ENCODE measurements at regions not wholly inside any gene's neighbourhood (a gene's known extent, or its start where the extent isn't known, plus 50 kb on each side); places are given as distances from the start of the nearest gene placed in this dataset.

DNA sequence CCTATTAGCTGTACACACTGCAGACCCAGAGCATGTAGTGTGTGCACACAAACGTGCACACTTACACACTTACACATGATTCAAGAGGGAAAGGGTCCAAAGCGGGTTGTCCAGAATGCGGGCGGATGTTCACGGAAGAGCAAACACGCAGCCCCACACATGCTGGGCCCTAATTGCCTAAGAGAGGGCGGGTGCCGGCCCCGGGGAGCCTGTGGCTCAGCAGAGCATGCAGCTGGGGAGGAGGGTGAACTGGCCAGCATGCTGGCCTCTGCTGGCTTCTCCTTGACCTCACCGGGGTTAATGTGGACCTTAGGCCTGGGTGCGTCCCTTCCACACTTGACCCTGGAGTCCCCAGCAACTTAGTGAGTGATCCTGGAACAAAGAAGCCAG lies 816.3 kb downstream of the BRD1 start:
- no peak for DNase-seq

DNA sequence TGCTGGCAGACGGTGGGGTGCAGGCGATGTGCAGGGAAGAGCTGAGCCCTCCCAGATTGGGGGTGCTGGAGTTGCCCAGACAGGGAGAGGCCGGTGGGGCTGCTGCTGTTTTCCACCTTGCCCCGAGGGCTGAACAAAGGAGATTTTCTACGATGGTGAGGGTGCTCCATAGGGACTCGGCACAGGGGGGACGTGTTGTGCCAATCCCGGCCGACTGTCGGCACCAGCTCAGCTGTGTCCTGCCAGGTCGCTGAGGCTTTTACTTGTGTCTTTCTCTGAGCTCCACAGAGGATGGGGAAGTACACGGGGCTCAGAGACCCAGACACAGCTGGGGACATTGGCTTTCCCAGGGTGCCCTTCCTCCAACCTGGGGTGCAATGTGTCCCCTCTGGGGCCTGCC lies 816.8 kb downstream of the BRD1 start:
- Histone ChIP-seq H3K36me3 (ENCODE audit: control insufficient read depth, insufficient read depth, low read length) (no peaks in the 10 kb centered on the region), H3K27ac (ENCODE audit: insufficient read depth, low read length, poor library complexity, severe bottlenecking) (no peak overlapping the region), H3K27me3 (replicated peaks; ENCODE audit: control insufficient read depth, insufficient read depth, low read length, poor library complexity, severe bottlenecking) (no peaks in the 10 kb centered on the region), H3K4me3 (ENCODE audit: insufficient read depth, low read depth, low read length, poor library complexity, severe bottlenecking) (no peak overlapping the region), H3K9me3 (ENCODE audit: control insufficient read depth, low read length) (no peaks in the 10 kb centered on the region), H3K4me1 (ENCODE audit: control insufficient read depth, insufficient read depth, low read length, poor library complexity, severe bottlenecking) (no peaks in the 10 kb centered on the region)
- DNase-seq = no peak

More for the DNA sequence above, 816.3 kb downstream of the BRD1 start:
- H3K4me1 ChIP-seq (ENCODE audit: control insufficient read depth, insufficient read depth, low read length, poor library complexity, severe bottlenecking) = no peaks in the 10 kb centered on the region
- H3K36me3 ChIP-seq (ENCODE audit: control insufficient read depth, insufficient read depth, low read length) = no peaks in the 10 kb centered on the region
- H3K9me3 ChIP-seq (ENCODE audit: control insufficient read depth, low read length) = no peaks in the 10 kb centered on the region
- H3K4me3 ChIP-seq (ENCODE audit: insufficient read depth, low read depth, low read length, poor library complexity, severe bottlenecking) = no peak overlapping the region
- no peaks in the 10 kb centered on the region for H3K27me3 ChIP-seq (replicated peaks; ENCODE audit: control insufficient read depth, insufficient read depth, low read length, poor library complexity, severe bottlenecking)
- H3K27ac ChIP-seq (ENCODE audit: insufficient read depth, low read length, poor library complexity, severe bottlenecking) = no peak overlapping the region

DNA sequence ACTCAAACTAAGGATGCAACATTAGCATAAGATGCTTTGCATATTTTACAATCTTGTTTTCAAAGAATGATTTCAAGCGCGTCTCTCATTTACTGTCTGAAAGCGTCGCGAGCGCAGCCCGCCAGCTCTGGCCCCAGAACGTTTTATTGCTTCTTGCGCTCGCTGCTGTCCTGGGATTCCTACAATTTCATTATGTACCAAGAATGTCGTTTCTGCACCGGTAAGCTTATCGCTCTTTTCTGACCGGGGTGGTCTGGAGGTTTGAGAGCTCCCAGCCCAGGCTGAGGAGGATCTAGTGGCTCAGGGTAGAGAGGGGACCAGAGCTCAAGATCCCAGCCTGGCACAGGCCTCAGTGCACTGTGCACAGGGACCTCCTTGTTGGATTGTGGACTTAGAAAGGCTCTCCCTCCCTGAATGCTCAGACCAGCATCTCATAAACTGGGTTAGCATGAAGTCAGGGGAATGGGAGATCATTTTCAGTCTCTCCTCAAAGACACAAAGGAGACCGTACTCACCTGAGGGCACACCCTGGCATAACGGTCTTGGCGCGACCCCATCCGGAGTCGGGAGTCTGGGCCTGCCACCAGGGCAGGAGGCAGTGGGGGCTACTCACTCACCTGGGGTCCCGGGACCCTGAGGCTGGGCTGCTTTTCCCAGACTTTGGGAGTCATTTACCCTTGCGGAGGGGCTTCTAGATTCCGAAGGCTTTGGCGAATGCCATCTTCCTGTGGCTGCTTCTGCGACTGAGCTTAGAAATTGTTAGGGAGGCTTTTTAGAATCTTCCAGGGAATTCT lies 817.4 kb downstream of the BRD1 start:
- Histone ChIP-seq H3K9me3 (ENCODE audit: control insufficient read depth, low read length) (no peaks in the 10 kb centered on the region), H3K36me3 (ENCODE audit: control insufficient read depth, insufficient read depth, low read length) (no peaks in the 10 kb centered on the region), H3K4me3 (ENCODE audit: insufficient read depth, low read depth, low read length, poor library complexity, severe bottlenecking) (no peak overlapping the region), H3K4me1 (ENCODE audit: control insufficient read depth, insufficient read depth, low read length, poor library complexity, severe bottlenecking) (no peaks in the 10 kb centered on the region), H3K27me3 (replicated peaks; ENCODE audit: control insufficient read depth, insufficient read depth, low read length, poor library complexity, severe bottlenecking) (no peaks in the 10 kb centered on the region), H3K27ac (ENCODE audit: insufficient read depth, low read length, poor library complexity, severe bottlenecking) (no peak overlapping the region)
- no peak for DNase-seq

DNA sequence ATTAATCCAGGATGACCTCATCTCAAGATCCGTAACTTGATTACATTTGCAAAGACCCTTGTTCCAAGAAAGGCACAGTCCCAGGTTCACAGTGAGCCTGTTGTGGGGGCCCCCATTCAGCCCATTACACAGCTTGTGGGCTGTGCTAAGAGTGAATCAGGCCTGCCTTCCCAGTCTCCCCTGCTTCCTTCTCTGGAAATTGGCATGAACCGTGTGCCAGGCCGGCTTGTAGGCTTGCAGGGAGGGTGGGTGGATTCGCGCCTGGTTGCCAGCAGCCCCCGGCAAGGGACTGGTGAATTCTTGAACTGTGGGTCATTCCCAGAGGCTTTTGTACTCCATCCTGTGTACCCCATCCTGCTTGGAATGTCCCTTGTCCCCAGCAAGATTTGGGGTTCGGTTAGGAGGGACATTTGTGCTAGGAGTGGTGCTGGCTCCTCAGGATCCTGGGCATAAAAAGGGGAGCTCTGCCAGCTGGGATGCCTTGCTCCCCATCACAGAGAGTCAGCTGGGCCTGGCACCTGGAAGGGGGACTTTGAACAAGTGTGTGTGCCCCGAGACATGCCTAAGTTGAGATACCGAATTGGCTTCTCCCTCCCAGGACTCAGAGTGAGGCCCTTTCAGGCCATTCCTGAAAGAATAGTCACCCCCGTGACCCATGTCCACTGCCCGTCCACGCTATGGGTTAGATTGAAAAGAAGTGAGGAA lies 818.2 kb downstream of the BRD1 start:
- DNase-seq = no peak
- Histone ChIP-seq H3K27me3 (replicated peaks; ENCODE audit: control insufficient read depth, insufficient read depth, low read length, poor library complexity, severe bottlenecking) (no peaks in the 10 kb centered on the region), H3K9me3 (ENCODE audit: control insufficient read depth, low read length) (no peaks in the 10 kb centered on the region), H3K27ac (ENCODE audit: insufficient read depth, low read length, poor library complexity, severe bottlenecking) (no peak overlapping the region), H3K4me1 (ENCODE audit: control insufficient read depth, insufficient read depth, low read length, poor library complexity, severe bottlenecking) (no peaks in the 10 kb centered on the region), H3K36me3 (ENCODE audit: control insufficient read depth, insufficient read depth, low read length) (no peaks in the 10 kb centered on the region), H3K4me3 (ENCODE audit: insufficient read depth, low read depth, low read length, poor library complexity, severe bottlenecking) (no peak overlapping the region)

DNA sequence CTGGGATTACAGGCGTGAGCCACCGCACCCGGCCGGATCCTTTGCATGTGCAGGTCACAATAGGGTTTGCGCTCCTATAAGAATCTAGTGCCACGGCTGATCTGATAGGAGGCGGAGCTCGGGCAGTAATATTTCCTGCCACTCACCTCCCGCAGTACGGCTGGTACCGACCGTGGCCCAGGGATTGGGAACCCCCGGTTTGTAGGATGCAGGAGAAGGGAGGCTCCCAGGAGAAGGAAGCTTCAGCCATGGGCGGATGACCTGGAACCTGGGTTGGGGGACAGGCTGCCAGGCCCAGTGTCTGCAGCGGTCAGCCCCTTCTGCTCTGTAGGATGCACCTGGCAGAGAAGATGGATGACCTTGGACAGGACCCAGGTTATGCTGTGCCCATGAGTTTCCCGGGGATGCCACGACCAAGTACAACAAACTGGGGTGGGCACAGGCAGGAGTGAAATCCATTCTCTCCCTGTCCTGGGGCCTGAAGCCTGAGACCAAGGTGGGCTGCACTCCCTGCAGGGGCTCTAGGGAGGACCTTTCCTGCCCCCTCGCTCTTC lies 818.9 kb downstream of the BRD1 start:
- Histone ChIP-seq H3K36me3 (ENCODE audit: control insufficient read depth, insufficient read depth, low read length) (no peaks in the 10 kb centered on the region), H3K27me3 (replicated peaks; ENCODE audit: control insufficient read depth, insufficient read depth, low read length, poor library complexity, severe bottlenecking) (no peaks in the 10 kb centered on the region), H3K9me3 (ENCODE audit: control insufficient read depth, low read length) (no peaks in the 10 kb centered on the region), H3K4me3 (ENCODE audit: insufficient read depth, low read depth, low read length, poor library complexity, severe bottlenecking) (no peak overlapping the region), H3K27ac (ENCODE audit: insufficient read depth, low read length, poor library complexity, severe bottlenecking) (no peak overlapping the region), H3K4me1 (ENCODE audit: control insufficient read depth, insufficient read depth, low read length, poor library complexity, severe bottlenecking) (no peaks in the 10 kb centered on the region)
- no peak for DNase-seq

DNA sequence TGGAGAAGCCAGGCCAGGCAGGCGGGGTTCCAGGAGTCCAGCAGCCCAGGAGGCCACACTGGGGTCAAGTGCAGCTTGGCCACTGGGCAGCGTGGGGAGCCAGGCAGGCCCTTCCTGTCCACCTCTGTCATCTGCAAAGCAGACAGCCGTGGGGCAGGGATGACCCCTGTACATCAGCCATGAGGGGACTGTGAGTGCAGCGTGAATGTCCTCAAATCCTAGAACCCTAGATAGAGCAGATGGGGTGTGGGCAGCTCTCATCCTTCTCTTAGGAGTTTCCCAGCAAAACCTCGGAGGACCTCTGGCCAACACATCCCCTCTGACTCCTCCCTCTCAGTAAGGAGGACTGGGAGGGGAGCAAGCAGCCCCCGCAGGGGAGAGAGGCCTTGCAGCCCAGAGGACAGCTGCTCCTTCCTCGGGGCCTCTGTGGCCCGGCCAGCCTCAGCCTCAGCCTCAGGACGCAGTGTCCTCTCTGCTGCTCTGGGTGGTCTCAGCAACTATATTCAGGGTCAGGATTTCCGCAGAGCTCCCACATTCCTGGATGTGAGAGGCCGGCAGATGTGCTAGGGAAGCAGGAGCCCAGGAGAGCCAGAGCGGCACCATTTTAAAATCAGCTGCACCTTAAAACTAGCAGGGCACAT lies 820.5 kb downstream of the BRD1 start:
- DNase-seq = no peak
- Histone ChIP-seq H3K27ac (ENCODE audit: insufficient read depth, low read length, poor library complexity, severe bottlenecking) (no peak overlapping the region), H3K27me3 (replicated peaks; ENCODE audit: control insufficient read depth, insufficient read depth, low read length, poor library complexity, severe bottlenecking) (no peaks in the 10 kb centered on the region), H3K36me3 (ENCODE audit: control insufficient read depth, insufficient read depth, low read length) (no peaks in the 10 kb centered on the region), H3K4me1 (ENCODE audit: control insufficient read depth, insufficient read depth, low read length, poor library complexity, severe bottlenecking) (no peaks in the 10 kb centered on the region), H3K4me3 (ENCODE audit: insufficient read depth, low read depth, low read length, poor library complexity, severe bottlenecking) (no peak overlapping the region), H3K9me3 (ENCODE audit: control insufficient read depth, low read length) (no peaks in the 10 kb centered on the region)

DNA sequence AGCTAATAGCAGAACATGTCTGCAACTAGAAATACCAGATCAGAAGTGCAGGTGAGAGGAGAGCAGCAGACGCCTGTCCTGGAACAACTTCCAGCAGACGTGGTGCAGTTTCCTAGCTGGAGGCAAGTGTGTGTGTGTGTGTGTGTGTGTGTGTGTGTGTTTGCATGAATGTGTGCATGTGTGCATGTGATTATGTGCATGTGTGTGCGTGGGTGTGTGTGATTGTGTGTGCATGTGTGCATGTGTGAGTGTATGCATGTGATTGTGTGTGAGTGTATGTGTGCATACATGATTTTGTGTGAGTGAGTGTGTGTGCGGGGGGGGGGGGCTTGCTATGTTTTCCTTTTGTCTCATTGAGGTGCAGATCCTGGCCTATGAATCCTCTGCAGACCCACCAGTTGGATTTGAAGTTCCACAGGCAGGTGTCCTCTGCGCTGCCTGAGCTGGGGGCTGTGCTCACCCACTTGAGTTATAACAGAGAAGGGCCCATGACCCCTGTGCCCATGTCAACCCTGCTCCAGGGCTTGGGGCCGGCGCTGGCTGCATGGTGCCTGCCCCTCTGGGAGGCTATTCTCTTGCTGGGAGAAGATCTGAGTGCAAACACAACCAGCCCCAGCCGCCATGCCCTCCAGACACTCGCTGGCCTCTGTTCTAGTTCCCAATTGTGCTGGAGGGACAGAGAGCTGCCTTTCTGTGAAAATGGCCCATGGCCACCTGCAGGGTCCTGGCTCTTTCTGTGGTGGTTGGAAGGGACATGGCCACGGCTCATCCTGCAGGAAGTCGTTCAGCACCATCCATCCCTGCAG lies 821.3 kb downstream of the BRD1 start:
- Histone ChIP-seq H3K36me3 (ENCODE audit: control insufficient read depth, insufficient read depth, low read length) (no peaks in the 10 kb centered on the region), H3K9me3 (ENCODE audit: control insufficient read depth, low read length) (no peaks in the 10 kb centered on the region), H3K4me1 (ENCODE audit: control insufficient read depth, insufficient read depth, low read length, poor library complexity, severe bottlenecking) (no peaks in the 10 kb centered on the region), H3K27ac (ENCODE audit: insufficient read depth, low read length, poor library complexity, severe bottlenecking) (no peak overlapping the region), H3K27me3 (replicated peaks; ENCODE audit: control insufficient read depth, insufficient read depth, low read length, poor library complexity, severe bottlenecking) (no peaks in the 10 kb centered on the region), H3K4me3 (ENCODE audit: insufficient read depth, low read depth, low read length, poor library complexity, severe bottlenecking) (no peak overlapping the region)
- no peak for DNase-seq

DNA sequence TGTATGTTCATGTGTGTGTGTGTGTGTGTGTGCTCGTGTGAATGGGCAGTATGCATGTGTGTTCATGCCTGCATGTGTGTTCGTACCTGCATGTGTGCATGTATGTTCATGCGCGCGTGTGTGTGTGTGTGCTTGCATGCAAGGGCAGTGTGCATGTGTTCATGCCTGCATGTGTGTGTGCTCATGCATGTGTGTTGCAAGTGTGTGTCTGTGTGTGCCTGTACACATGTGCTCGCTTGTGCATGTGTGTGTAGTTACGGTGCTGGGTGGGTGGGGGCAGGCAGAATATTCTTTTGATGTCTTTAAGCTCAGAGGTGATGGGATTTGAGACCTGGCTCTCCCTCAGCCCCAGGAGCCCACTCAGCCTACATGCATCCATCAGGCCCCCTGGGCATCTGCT lies 822.1 kb downstream of the BRD1 start:
- no peak overlapping the region for H3K4me3 ChIP-seq (ENCODE audit: insufficient read depth, low read depth, low read length, poor library complexity, severe bottlenecking)
- H3K4me1 ChIP-seq (ENCODE audit: control insufficient read depth, insufficient read depth, low read length, poor library complexity, severe bottlenecking) = no peaks in the 10 kb centered on the region
- no peak overlapping the region for H3K27ac ChIP-seq (ENCODE audit: insufficient read depth, low read length, poor library complexity, severe bottlenecking)
- no peaks in the 10 kb centered on the region for H3K27me3 ChIP-seq (replicated peaks; ENCODE audit: control insufficient read depth, insufficient read depth, low read length, poor library complexity, severe bottlenecking)
- no peaks in the 10 kb centered on the region for H3K36me3 ChIP-seq (ENCODE audit: control insufficient read depth, insufficient read depth, low read length)
- DNase-seq = no peak
- no peaks in the 10 kb centered on the region for H3K9me3 ChIP-seq (ENCODE audit: control insufficient read depth, low read length)

DNA sequence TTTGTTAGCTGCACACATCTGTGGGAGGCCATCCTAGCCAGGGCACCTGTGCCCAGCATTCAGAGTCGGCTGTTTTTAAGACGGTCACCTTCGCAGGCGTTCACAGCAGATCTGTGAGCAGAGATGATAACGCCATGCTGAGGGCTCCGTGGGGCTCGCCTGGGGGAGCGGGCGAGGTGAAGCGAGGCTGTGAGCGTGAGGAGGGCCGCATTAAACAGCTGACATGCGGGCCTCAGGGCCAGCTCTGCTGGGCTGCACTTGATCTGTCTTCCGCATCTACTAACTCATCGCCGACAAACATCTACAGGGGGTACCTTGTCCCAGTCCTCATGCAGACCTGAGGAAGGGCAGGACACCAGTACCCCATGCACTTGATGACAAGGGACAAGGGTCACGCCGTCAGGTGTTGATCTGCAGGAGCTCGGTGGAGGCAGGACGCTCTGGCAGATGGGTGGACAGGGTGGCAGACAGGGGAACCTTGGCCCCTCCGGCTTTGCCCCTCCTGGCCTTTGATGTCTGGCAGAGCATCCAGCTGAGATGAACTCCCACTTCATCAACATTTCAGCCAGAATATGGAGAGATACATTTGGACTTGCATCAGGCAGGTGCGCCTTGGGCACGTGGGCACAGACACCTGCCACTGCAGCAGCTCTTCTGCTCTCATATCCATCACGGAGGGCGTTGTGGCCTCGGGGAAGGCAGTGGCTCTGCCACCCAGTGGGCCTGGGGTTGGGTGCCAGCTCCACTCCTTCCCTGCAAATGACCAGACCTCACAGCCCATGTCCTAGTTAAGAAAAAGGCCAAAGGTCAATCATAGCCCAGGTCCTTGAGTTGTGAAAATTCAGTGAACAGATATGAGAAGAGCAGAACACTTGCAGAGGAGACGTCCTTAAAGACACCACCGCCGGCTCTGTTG lies 822.9 kb downstream of the BRD1 start:
- no peaks in the 10 kb centered on the region for H3K27me3 ChIP-seq (replicated peaks; ENCODE audit: control insufficient read depth, insufficient read depth, low read length, poor library complexity, severe bottlenecking)
- no peaks in the 10 kb centered on the region for H3K9me3 ChIP-seq (ENCODE audit: control insufficient read depth, low read length)
- H3K4me3 ChIP-seq (ENCODE audit: insufficient read depth, low read depth, low read length, poor library complexity, severe bottlenecking) = no peak overlapping the region
- H3K36me3 ChIP-seq (ENCODE audit: control insufficient read depth, insufficient read depth, low read length) = no peaks in the 10 kb centered on the region
- no peaks in the 10 kb centered on the region for H3K4me1 ChIP-seq (ENCODE audit: control insufficient read depth, insufficient read depth, low read length, poor library complexity, severe bottlenecking)
- DNase-seq = no peak
- no peak overlapping the region for H3K27ac ChIP-seq (ENCODE audit: insufficient read depth, low read length, poor library complexity, severe bottlenecking)
